Activated naive CD4-positive, alpha-beta T cell (primary cell): ENCODE measurements at regions not wholly inside any gene's neighbourhood (a gene's known extent, or its start where the extent isn't known, plus 50 kb on each side); places are given as distances from the start of the nearest gene placed in this dataset.

Experiments used
- DNase-seq, 4 experiments: peaks; one replicate each; lab custom pipeline; 2025; lab: John Stamatoyannopoulos, UW

DNA sequence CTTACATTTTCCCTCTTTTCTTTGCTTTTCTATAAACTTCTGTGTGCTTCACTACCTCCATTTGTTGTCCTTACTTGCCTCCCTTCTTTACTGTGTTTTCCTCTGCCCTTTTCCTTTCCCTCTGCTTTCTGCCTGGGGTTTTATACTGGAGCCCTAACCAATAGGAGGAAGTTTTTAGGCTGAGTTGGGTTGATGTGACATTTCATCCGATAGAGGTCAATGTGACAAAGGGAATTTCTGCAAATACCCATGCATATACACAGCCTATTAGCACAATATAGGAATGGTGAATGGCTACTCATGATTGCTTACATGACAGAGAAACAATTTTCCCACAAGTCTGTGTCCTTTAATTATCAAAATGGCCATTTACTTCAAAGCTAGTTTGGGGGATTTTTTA is 153.0 kb upstream of the ARPP21 start:
- DNase-seq: no peak

DNA sequence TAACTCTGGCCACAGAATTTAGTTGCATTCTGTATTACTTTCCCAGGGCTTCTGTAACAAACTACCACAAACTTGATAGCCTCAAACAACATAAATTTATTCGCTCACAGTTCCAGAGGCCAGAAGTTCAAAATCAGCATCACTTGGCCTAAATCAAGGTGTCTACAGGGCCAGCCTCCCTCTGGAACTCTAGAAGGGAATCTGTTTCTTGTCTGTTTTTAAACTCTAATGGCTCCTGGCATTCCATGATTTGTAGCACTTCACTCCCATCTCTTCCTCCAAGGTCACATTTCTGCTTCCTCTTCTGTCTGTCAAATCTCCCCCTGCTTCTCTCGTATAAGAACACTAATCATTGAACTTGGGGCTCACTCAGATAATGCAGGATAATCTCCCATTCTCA is 151.9 kb upstream of the ARPP21 start:
- DNase-seq: no peak

DNA sequence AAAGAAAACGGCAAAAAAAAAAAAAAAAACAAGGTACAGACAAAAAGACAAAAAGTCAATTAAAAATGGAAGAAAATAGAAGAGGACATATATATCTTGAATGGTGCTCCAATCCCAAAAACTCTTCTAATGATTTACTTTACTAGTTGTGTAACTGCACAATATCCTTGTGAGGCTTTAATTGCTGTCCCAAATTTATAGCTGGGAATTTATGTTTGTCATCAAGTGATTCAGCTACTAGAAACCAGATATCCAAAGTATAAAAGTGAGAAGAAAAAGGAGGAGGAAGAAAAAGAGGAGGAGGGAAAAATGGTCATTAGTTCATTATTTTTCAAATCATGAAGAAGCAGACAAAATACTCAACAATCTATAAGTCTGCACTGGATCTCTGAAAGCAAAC is 150.8 kb upstream of the ARPP21 start:
- DNase-seq: no peak

DNA sequence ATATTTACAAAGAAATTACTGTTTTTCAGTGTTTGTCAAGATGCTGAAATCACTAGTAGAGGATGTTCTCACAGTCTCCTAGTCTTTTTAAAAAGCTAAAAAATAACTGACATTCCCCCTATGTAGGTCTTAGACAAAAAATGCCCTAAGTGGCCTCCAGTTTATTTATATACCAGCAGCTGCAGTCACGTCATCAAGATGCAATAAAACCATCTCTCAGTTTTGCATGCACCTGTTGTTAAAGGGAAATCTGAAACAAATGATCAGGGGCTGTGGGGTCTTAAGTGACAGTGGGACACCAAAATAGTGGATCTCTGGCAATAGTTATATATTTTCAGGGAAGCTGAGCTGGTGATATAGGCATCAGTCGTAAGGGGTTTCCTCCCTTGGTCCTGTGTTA is 146.5 kb upstream of the ARPP21 start:
- DNase-seq: no peak

DNA sequence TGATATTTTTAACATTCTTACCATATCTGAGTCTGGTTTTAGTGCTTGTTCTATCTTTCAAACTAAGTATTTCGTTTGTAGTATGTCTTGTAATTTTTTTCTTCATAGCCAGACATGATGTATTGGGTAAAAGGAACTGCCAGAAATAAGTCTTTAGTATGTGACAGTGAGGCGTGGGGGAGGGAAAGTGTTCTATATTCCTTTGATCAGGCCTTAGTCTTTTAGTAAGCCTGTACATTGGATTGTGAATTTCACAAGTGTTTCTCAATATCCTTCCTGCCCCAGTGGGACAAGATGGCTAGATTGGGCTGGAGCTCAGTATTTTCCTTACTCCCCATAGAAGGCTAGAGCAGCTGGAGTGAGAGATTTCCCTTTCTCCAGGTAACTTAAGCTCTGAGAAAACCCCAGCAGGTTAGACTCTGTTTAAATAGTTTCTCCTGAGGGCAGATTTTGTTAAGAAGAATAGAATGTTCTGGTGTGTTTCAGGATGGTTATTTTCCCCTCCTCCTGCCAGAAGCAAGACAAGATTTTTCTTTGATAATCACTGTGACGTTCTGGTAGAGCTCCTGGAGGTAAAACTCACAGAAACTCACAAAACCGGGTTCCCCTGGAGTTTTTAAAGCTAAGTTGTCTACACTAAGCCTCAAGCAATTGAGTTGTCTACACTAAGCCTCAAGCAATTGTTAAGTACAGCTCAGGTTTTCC is 140.7 kb upstream of the ARPP21 start:
- no peak for DNase-seq

DNA sequence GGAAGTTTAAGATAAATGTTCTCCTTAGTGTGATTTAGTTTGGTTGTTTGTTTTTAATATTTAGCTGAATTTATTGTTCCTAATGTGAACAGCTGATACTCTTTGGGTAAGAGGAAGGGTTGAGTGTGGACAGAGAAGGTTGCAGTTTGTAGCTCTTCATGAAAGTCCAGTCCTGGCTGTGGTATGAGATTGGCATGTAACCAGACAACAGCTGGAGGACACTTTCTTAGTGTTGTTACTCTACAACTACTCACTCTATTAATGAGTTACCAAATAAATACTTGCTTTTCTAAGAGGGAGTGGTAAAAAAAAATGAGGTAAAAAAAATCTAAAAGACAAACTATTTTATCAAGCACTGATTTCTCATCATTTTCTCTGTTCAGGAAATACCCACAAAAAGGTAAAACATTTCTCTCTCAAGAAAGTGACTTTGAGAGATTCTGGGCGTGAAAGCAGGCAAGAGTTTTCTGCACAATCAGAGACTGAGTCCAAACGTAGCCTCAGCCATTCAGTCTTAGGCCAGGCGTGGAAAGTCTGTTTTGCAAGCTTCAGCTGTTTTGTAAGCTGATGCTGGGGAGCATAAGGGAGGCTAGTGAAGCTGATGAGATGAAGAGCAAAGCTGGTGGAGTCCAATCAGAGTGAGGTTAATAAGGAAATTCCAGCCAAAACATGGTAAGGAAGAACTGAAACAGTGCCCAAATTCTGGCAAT is 138.5 kb upstream of the ARPP21 start:
- DNase-seq: no peak

DNA sequence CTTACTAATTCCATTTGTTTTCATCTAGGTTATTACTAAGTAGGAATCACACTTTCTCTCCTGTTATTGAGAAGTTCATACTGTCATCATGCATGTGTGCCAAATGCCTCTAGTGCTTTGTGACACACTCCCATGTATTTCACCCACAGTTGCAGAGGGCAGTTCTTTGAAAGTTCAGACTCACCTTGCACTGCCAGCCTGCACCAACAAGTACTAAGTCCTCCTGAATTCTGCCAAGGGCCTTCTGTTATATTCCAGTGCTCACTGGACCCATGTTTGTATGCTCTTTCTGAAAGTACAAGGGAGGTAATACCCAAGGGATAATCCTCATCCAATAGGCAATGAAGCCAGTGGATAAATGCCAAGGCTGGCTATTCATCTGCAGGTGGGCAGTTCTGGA is 136.6 kb upstream of the ARPP21 start:
- DNase-seq: no peak

DNA sequence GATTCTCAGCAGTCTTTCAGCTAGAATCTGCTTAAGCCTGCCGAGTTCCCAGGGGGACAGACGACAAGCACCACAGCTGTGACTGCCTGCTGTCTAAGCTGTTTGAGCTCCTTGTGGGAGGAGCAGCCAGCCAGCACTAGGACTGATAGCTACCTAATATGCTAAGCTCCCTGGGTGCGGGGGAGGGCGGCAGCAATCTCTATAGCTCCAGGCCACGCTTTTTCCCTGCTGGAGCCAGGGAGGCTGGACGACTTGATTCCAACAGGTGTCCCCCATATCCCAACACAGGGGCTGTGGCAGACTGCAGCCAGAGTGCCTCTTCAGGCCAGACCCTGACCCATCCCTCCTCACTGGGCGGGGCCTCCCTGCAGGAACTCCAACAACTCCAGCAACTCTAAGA is 134.1 kb upstream of the ARPP21 start:
- no peak for DNase-seq

DNA sequence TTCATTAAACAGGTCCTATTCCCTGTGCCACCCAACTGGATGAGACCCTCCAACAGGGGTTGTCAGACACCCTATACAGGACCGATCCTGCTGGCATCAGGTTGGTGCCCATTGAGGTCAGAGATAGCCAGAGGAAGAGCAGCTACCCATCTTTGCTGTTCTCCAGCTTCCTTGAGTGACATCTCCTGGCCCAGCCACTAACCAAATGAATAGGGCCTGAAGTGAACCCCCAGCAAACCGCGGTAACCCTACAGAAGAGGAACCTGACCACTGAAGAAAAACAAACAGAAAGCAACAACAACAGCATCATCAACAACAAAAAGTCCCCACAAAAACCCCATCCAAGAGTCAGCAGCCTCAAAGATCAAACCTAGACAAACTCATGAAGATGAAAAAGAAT is 133.6 kb upstream of the ARPP21 start:
- no peak for DNase-seq

DNA sequence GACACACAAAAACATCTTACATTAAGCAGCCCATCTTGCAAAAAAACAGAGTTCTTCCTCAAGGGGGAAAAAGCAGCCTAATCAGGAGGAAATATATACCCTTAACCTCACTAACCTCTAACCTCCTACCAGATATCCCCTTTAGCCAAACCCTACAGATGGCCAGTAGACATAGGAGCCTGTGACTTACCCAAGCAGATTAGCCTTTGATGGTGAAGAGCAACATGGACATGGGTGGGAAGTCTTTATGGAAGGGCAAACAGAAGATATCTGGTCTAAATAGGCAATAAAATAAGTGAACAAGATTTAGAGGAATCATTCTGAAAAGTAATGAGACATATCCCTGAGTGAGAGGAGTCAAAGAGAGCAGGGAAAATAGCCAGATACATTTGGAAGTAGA is 119.4 kb upstream of the ARPP21 start:
- DNase-seq: no peak

DNA sequence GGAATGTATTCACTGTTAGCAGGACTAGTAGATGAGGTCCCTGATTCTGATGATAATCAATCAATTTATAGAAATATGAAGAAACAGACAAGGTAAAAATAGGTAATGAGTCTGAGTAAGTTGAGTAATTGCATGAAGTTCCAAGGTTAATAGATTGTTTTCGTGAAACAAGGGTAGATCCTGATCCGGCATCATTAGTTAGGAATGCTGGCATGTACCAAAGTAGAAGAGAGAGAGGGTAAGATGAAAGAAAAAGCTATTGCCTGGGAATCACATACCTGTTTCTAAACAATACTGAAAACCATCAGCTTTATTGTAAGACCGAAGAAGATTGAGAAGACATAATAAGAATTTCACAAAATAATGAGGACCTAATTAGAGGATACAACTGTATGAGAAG is 118.1 kb upstream of the ARPP21 start:
- DNase-seq: no peak

DNA sequence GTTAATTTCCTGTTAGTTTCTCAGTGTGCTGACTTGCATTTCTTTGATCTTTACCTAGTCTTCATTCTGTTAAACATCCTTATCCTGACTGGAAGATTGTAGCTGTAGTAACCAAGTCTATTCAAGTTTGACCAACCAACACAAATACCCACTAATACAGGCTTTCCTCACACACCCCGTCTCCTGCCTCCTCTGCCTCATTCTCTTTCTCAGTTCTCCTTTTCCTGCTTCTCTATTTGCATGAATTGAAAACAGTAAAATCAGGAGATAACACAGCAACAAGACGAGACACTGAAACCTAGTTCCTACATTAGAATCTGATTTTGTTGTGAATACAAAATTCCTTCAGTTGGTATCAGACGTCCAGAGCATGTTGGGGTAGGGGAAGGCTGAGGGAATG is 116.9 kb upstream of the ARPP21 start:
- DNase-seq: no peak

DNA sequence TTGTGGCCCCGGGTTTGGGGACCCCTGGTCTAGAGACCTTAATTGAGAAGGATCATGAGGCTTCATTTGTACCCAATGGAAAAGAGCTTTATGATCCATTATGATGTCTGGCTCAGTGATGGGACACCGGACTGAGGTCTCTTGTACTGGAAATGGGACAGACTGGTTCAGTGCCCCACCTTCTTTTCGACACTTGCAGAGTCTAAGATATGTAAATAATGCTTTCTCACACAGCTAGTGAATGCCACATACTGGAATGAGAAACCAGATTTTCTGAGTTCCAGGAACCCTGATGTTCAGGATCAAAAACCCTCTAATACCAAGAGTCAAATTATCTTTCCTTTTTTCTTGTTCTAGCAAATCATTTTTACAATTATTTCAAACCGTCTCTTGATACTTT is 116.3 kb upstream of the ARPP21 start:
- DNase-seq: no peak

DNA sequence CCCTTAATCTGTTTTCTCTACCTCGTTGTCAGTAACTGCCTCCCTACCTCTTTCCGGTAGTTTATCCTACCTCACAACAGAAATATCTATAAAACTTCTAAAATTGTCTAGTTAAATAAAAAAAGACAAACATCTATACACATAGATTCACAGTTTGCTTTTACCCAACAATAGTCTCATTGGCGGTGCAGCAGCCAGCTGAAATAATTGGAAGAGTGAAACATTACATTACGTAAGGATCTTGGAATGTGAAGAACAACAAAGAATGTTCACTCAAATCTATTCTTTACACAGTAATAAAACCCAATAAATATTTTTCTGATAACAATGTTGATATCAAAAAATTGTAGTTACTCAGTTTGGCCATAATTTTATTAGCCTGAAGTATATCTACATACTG is 115.5 kb upstream of the ARPP21 start:
- DNase-seq: no peak

DNA sequence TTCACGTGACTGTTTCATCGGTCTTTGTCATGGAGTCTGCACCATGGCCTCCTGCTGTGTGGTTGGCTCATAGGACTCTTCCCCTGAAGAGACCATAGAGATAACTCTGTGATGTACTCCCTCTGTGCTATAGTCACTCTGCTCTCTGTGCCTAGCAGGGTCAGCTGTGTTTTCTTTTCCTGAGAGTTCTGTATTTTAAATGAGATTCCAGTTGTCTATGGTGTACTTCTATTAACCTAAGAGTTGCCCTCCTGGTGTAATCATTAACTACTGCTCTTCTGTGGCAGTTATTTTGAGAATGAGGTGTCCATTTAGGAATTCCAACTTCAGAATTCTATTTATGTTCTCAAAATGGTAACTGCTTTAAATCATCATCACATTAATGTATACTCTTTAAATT is 114.5 kb upstream of the ARPP21 start:
- no peak for DNase-seq

DNA sequence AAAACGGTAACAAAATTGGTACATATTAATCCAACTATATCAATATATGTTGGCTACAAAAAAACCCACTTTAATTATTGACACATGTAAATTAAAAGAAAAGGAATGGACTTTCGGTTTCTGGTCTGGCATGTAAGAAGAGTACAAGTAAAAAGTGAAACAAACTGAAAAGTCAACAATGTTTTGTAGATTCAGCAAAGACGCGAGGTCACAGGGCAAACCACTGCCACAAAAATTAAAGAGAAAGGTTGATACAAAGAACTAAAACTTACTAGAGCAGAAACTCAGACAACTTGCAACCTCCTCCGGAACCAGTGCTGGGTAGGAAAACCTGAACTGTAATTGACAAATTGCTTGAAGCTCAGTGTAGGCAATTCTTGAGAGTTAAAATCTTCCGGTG is 110.6 kb upstream of the ARPP21 start:
- no peak for DNase-seq

DNA sequence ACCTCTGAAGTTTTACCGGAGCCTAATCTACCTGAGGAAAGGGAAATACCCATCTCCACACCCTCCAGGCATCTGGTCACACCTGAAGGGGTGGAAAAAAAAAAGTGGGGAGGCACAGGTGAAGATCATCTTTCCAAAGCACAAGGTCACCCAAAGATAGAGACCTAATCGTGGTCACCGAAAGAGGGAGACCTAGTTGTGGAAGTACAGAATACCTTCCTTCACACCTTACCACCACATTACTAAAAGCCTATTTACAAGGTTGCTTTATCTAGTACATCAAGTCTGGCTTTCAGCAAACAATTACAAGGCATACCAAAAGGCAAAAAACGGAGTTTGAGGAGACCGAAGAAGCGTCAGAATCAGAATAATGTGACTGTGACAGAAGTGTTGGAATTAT is 110.0 kb upstream of the ARPP21 start:
- no peak for DNase-seq

DNA sequence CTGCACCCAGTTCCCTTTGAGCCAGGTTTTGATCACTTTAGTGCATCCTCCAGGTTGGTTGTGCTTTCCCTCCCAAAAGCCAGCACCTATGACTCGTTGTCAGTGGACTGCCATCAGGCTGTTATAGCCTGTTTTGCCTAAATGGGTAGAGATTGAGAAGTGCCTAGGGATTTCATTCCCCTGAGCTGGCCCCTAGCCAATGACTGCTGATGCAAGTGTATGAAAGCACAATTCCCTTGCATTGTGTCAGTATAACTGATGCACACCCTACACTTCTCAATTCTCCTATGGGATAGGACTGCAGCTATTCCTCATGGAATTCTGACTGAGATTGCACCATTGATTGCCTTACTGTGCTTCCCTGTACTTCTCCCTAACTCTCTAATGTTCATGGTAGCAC is 102.1 kb upstream of the ARPP21 start:
- DNase-seq: no peak

DNA sequence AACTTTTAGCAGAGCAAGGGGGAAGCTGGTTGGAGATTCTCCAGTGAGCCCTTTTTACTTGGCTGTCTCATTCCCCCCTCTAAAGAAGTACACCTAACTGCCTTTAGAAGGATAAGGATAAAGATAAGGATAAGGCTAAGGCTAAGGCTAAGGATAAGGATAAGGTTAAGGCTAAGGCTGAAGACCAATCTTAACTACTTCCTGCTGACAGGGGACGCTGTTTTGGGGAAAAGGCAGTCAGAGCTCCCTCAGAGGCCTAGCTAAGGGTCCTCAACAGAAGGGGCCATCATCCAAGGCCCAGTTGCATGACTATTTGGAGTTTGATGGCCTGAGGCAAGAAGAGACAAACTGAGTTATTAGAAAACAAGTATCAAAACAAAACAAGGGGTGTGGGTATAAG is 94.3 kb upstream of the ARPP21 start:
- no peak for DNase-seq

DNA sequence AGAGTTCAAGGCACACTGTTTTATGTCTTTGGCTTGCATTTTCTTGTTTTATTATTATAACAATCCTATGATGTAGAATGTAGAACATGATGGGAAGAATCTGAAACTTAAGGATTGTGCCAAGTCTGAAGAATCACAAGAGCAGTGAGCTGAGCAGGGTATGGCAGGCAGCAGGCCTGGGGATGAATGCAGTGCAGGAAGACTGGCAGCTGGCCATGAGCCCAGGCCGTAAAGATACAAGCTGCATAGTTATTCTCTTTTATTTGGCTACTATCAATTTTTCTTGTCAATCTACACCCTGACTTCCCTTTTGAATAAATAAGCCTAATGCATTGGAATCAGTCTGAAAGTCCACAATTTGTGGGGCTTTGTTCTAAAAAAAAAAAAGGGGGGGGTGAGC is 89.6 kb upstream of the ARPP21 start:
- no peak for DNase-seq

DNA sequence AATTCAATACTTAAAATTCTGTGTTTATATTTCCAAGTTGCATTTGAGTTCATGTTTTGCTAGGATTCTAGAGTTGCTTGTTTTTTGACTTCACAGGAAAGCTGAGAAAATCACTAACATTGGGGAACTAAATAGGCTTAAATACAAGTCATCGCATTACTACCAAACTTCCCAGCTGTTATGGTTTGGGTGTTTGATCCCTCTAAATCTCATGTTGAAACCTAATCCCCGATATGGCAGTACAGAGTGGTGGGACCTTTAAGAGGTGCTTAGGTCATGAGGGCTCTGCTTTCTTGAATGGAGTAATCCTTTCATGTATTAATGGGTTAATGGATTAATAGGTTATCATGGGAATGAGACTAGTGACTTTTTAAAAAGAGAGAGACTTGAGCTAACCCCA is 77.2 kb upstream of the ARPP21 start:
- DNase-seq: no peak

DNA sequence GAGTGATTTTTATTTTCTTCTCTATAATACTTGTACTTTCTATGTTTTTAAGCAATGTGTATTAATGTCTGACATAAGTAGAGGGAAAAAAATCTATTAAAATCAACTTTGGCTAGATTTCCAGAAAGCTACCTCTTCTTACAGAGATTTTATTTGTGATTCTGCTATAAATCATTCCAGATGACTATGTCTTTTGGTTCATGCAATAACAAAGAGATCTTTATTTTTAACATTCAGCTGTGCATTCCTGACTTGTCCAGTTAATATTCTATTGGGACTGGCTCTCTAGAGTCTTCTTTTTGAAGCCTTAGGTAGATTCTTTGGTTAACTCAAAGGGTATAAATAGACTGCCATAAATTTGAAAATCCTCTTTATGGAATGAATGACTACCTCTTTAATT is 74.3 kb upstream of the ARPP21 start:
- DNase-seq: no peak
